HPDE6-E6E7 (cell line): ENCODE measurements at regions not wholly inside any gene's neighbourhood (a gene's known extent, or its start where the extent isn't known, plus 50 kb on each side); places are given as distances from the start of the nearest gene placed in this dataset.
"Not testable (repeated sequence)": the region's sequence is repeated elsewhere in the genome, so short reads cannot be mapped to it uniquely, and the experiment has no call there.

ENCODE experiments used
- DNase-seq: peaks from one replicate; pipeline ENCODE4 v3.0.0; 2011; ENCODE audit warnings: missing footprints; ENCODE audit errors: extremely low spot score

GRCh38 chr5:84961193-84961592 lies 576.5 kb upstream of the EDIL3 start:
- no peak for DNase-seq

- no peak for DNase-seq
Observed at GRCh38 chr5:84961903-84962302, 577.2 kb upstream of the EDIL3 start.

- DNase-seq = no peak
Observed at GRCh38 chr5:84983093-84983492, 598.4 kb upstream of the EDIL3 start.

- DNase-seq = no peak
Observed at GRCh38 chr5:84985148-84985547, 600.5 kb upstream of the EDIL3 start.

- DNase-seq = no peak
Observed at GRCh38 chr5:84986688-84987087, 602.0 kb upstream of the EDIL3 start.

GRCh38 chr5:85000671-85001070 lies 616.0 kb upstream of the EDIL3 start:
- peak; percentile 0 for DNase-seq

- DNase-seq = not testable (repeated sequence)
Observed at GRCh38 chr5:85002026-85002425, 617.3 kb upstream of the EDIL3 start.

GRCh38 chr5:85010014-85010562 lies 625.4 kb upstream of the EDIL3 start:
- DNase-seq = no peak

- no peak for DNase-seq
Observed at GRCh38 chr5:85017261-85017660, 632.6 kb upstream of the EDIL3 start.

GRCh38 chr5:85030316-85031084 lies 645.8 kb upstream of the EDIL3 start:
- no peak for DNase-seq

- no peak for DNase-seq
Observed at GRCh38 chr5:85049020-85049419, 664.3 kb upstream of the EDIL3 start.

- no peak for DNase-seq
Observed at GRCh38 chr5:85052826-85053225, 668.1 kb upstream of the EDIL3 start.

- no peak for DNase-seq
Observed at GRCh38 chr5:85069659-85070640, 685.3 kb upstream of the EDIL3 start.

GRCh38 chr5:85077581-85077980 lies 692.9 kb upstream of the EDIL3 start:
- no peak for DNase-seq

- no peak for DNase-seq
Observed at GRCh38 chr5:85096421-85096820, 711.7 kb upstream of the EDIL3 start.

GRCh38 chr5:85108471-85108870 lies 723.8 kb upstream of the EDIL3 start:
- peak; percentile 3 for DNase-seq

- no peak for DNase-seq
Observed at GRCh38 chr5:85109616-85110015, 724.9 kb upstream of the EDIL3 start.

- no peak for DNase-seq
Observed at GRCh38 chr5:85132269-85132668, 747.6 kb upstream of the EDIL3 start.

GRCh38 chr5:85140471-85140870 lies 755.8 kb upstream of the EDIL3 start:
- no peak for DNase-seq

- no peak for DNase-seq
Observed at GRCh38 chr5:85143138-85143537, 758.5 kb upstream of the EDIL3 start.

GRCh38 chr5:85148701-85149100 lies 764.0 kb upstream of the EDIL3 start:
- DNase-seq = no peak

GRCh38 chr5:85159395-85159794 lies 774.7 kb upstream of the EDIL3 start:
- DNase-seq = no peak
